ENCODE measurements at regions not wholly inside any gene's neighbourhood (a gene's known extent, or its start where the extent isn't known, plus 50 kb on each side); places are given as distances from the start of the nearest gene placed in this dataset.

DNA sequence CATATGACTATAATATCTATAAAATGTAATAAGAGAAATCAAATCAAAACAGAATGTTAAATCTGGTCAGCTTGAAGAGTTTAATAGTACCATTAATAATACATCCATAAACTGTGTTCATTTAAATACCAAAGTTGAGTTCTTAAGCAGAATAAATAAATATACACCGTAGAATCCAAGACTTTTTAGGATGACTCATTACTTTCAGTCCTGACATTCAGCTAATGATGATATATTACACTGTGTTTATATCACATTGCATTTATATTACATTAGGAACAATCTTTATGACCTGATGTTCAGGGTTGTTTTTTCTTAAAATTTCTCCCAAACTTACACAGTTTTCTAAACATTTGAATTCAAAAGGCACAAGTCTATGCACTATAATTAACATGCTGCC, 331.3 kb downstream of the SS18 start:
- RAD21 ChIA-PET (ENCODE audit: low non-redundant PET in 1 of 2, low total read pairs in 2 of 2, uncharacterized antibody in 2 of 2, unreplicated experiment in 2 of 2) = no interaction called here
- intact Hi-C loops (cut with micrococcal nuclease) = no loop called here
- POLR2A ChIA-PET = no interaction called here
- no peak overlapping the region for H3K4me3 ChIP-seq (replicated peaks in 1 of 2; ENCODE audit: low read depth in 1 of 2, low read length in 2 of 2)
- H2AFZ ChIP-seq (ENCODE audit: low read depth, low read length, poor library complexity, severe bottlenecking) = no peak overlapping the region
- no peak for DNase-seq (ENCODE audit: low read depth, low spot score)
- H3K79me2 ChIP-seq (ENCODE audit: insufficient read depth, low read length) = no peaks in the 10 kb centered on the region
- H3K9ac ChIP-seq (ENCODE audit: low read length) = no peak overlapping the region
- H3K27me3 ChIP-seq (ENCODE audit: insufficient read depth, low read length) = no peaks in the 10 kb centered on the region
- H3K4me2 ChIP-seq (ENCODE audit: low read length) = no peak overlapping the region
- no peaks in the 10 kb centered on the region for H3K36me3 ChIP-seq (ENCODE audit: control insufficient read depth in 1 of 2, insufficient read depth in 2 of 2, low read length in 2 of 2)
- H3K4me1 ChIP-seq (ENCODE audit: control insufficient read depth in 1 of 2, insufficient read depth in 2 of 2, low read length in 2 of 2) = no peaks in the 10 kb centered on the region
- no peak overlapping the region for H3K27ac ChIP-seq (ENCODE audit: low read depth, low read length)
- ATAC-seq = no peak
- BruUV-seq (replicated peaks) = no TSS peak
- CTCF ChIA-PET = no interaction called here
- no peaks in the 10 kb centered on the region for H4K20me1 ChIP-seq (ENCODE audit: insufficient read depth)
- TF ChIP-seq, protein P1, sequence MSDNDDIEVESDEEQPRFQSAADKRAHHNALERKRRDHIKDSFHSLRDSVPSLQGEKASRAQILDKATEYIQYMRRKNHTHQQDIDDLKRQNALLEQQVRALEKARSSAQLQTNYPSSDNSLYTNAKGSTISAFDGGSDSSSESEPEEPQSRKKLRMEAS (IDR thresholded peaks at IDR 0.05) = no peak
- no peak for TF ChIP-seq SP1 (IDR thresholded peaks at IDR 0.05; ENCODE audit: low read depth)
- TF ChIP-seq JUND (IDR thresholded peaks at IDR 0.05) = no peak
- no peak for TF ChIP-seq CEBPB (IDR thresholded peaks at IDR 0.05; ENCODE audit: low read depth)
- no peak for TF ChIP-seq POLR2AphosphoS5 (IDR thresholded peaks at IDR 0.05; ENCODE audit: low read depth, low read length)
- no peak for TF ChIP-seq RAD21 (IDR thresholded peaks at IDR 0.05; ENCODE audit: low read depth)
- no peak for TF ChIP-seq YY1 (IDR thresholded peaks at IDR 0.05; ENCODE audit: extremely low read depth, insufficient replicate concordance, low read depth, low read length)
- no peak for TF ChIP-seq ZFX (IDR thresholded peaks at IDR 0.05)
- no peak for TF ChIP-seq CBX3 (IDR thresholded peaks at IDR 0.05; ENCODE audit: low read depth)
- H3K9me2 ChIP-seq (ENCODE audit: insufficient read depth) = no peaks in the 10 kb centered on the region
- no peaks in the 10 kb centered on the region for H3K9me3 ChIP-seq (ENCODE audit: control insufficient read depth in 1 of 2, insufficient read depth in 1 of 2, low read depth in 1 of 2, low read length in 2 of 2)

DNA sequence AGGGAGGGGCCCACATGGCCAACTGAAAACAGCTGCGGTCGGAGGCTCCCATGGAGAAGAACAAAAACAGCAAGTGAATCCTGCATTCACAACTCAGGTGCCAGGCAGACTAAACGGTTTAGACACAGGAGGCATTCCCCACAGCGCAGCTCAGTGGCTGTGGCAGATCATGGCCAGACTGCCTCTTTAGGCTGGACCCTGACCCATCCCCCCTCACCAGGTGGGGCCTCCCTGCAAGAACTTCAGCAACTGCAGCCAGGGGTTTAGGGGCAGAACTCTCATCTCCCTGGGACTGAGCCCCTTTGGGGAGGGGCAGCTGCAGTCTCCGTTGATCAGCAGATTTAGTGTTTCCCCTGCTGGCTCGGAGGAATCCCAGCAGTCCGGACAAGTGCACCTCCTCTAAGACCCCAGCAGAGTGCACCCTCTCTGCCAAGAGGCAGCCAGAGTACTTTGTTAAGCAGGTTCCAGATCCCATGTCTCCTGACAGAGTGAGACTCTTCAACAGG, 346.7 kb downstream of the SS18 start:
- DNase-seq (ENCODE audit: low read depth, low spot score) (no peak), ATAC-seq (no peak)
- RAD21 ChIA-PET (ENCODE audit: low non-redundant PET in 1 of 2, low total read pairs in 2 of 2, uncharacterized antibody in 2 of 2, unreplicated experiment in 2 of 2) = no interaction called here
- intact Hi-C loops (cut with micrococcal nuclease) = no loop called here
- TF ChIP-seq YY1 (IDR thresholded peaks at IDR 0.05; ENCODE audit: extremely low read depth, insufficient replicate concordance, low read depth, low read length) (no peak), RAD21 (IDR thresholded peaks at IDR 0.05; ENCODE audit: low read depth) (no peak), ZNF274 (IDR thresholded peaks at IDR 0.05; ENCODE audit: low read depth, low read length) (no peak)
- TF ChIP-seq, protein P2, sequence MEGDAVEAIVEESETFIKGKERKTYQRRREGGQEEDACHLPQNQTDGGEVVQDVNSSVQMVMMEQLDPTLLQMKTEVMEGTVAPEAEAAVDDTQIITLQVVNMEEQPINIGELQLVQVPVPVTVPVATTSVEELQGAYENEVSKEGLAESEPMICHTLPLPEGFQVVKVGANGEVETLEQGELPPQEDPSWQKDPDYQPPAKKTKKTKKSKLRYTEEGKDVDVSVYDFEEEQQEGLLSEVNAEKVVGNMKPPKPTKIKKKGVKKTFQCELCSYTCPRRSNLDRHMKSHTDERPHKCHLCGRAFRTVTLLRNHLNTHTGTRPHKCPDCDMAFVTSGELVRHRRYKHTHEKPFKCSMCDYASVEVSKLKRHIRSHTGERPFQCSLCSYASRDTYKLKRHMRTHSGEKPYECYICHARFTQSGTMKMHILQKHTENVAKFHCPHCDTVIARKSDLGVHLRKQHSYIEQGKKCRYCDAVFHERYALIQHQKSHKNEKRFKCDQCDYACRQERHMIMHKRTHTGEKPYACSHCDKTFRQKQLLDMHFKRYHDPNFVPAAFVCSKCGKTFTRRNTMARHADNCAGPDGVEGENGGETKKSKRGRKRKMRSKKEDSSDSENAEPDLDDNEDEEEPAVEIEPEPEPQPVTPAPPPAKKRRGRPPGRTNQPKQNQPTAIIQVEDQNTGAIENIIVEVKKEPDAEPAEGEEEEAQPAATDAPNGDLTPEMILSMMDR (IDR thresholded peaks at IDR 0.05 in 2 of 3, conservative IDR thresholded peaks at IDR 0.05 in 1 of 3; ENCODE audit: borderline replicate concordance in 1 of 3, insufficient read depth in 1 of 3, low read depth in 2 of 3, low read length in 2 of 3) = no peak; a peak in 1 of 6 replicates
- TF ChIP-seq, protein P3, sequence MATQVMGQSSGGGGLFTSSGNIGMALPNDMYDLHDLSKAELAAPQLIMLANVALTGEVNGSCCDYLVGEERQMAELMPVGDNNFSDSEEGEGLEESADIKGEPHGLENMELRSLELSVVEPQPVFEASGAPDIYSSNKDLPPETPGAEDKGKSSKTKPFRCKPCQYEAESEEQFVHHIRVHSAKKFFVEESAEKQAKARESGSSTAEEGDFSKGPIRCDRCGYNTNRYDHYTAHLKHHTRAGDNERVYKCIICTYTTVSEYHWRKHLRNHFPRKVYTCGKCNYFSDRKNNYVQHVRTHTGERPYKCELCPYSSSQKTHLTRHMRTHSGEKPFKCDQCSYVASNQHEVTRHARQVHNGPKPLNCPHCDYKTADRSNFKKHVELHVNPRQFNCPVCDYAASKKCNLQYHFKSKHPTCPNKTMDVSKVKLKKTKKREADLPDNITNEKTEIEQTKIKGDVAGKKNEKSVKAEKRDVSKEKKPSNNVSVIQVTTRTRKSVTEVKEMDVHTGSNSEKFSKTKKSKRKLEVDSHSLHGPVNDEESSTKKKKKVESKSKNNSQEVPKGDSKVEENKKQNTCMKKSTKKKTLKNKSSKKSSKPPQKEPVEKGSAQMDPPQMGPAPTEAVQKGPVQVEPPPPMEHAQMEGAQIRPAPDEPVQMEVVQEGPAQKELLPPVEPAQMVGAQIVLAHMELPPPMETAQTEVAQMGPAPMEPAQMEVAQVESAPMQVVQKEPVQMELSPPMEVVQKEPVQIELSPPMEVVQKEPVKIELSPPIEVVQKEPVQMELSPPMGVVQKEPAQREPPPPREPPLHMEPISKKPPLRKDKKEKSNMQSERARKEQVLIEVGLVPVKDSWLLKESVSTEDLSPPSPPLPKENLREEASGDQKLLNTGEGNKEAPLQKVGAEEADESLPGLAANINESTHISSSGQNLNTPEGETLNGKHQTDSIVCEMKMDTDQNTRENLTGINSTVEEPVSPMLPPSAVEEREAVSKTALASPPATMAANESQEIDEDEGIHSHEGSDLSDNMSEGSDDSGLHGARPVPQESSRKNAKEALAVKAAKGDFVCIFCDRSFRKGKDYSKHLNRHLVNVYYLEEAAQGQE (IDR thresholded peaks at IDR 0.05; ENCODE audit: low read depth) = no peak
- TF ChIP-seq, protein P1 (IDR thresholded peaks at IDR 0.05) = no peak
- Histone ChIP-seq H3K9ac (ENCODE audit: low read length) (no peak overlapping the region), H3K79me2 (ENCODE audit: insufficient read depth, low read length) (no peaks in the 10 kb centered on the region), H3K36me3 (ENCODE audit: control insufficient read depth in 1 of 2, insufficient read depth in 2 of 2, low read length in 2 of 2) (no peaks in the 10 kb centered on the region), H3K4me3 (replicated peaks in 1 of 2; ENCODE audit: low read depth in 1 of 2, low read length in 2 of 2) (no peak overlapping the region), H3K9me2 (ENCODE audit: insufficient read depth) (no peaks in the 10 kb centered on the region), H2AFZ (ENCODE audit: low read depth, low read length, poor library complexity, severe bottlenecking) (no peak overlapping the region), H3K27me3 (ENCODE audit: insufficient read depth, low read length) (no peaks in the 10 kb centered on the region), H3K9me3 (ENCODE audit: control insufficient read depth in 1 of 2, insufficient read depth in 1 of 2, low read depth in 1 of 2, low read length in 2 of 2) (no peaks in the 10 kb centered on the region), H3K27ac (ENCODE audit: low read depth, low read length) (no peak overlapping the region), H3K4me1 (ENCODE audit: control insufficient read depth in 1 of 2, insufficient read depth in 2 of 2, low read length in 2 of 2) (no peaks in the 10 kb centered on the region), H3K4me2 (ENCODE audit: low read length) (no peak overlapping the region), H4K20me1 (ENCODE audit: insufficient read depth) (no peaks in the 10 kb centered on the region)
- POLR2A ChIA-PET = no interaction called here
- no TSS peak for BruUV-seq (replicated peaks)
- CTCF ChIA-PET = no interaction called here

Measured in HCT116 (cell line).